ENCODE measurements at regions not wholly inside any gene's neighbourhood (a gene's known extent, or its start where the extent isn't known, plus 50 kb on each side); places are given as distances from the start of the nearest gene placed in this dataset.

DNA sequence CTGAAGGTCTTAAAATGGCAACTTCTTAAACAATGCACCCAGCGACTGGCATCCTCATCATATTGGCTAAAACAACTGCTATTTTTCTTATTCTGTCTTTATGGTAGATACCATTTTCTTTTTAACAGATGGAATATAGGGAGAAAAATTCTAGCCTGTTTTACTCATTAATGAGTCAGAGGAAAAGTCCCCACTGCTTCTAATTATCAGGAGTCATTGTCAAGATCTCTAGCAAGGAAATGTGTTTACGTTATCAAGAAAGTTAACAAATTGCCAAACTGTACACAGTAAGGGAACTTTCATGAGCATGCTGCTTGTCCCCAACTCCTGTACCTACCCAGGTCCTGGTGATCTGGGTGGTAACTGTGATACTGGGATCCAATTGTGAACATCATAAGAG lies 117.7 kb upstream of the KIAA1217 start:
- no peak for DNase-seq (ENCODE audit: low read depth in 4 of 4, low spot score in 3 of 4)

DNA sequence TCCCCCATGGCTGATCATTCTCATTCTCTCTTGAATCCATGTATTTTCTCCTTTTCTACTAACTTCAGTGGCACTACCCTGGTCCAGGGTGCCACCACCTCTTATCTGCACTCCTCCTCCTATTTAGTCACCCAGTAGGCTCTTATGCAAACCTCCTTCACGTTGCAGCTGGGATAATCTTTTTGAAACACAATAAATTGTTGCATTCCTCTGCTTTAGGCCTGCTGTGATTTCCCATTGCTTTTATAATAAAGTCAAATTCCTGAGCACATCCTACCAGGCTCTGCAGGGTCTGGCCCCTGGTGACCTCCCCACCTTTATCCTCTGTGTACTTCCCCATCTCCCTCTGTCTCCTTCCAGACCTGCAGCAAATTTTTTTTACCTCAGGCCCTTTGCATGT lies 112.7 kb upstream of the KIAA1217 start:
- no peak for DNase-seq (ENCODE audit: low read depth in 4 of 4, low spot score in 3 of 4)

DNA sequence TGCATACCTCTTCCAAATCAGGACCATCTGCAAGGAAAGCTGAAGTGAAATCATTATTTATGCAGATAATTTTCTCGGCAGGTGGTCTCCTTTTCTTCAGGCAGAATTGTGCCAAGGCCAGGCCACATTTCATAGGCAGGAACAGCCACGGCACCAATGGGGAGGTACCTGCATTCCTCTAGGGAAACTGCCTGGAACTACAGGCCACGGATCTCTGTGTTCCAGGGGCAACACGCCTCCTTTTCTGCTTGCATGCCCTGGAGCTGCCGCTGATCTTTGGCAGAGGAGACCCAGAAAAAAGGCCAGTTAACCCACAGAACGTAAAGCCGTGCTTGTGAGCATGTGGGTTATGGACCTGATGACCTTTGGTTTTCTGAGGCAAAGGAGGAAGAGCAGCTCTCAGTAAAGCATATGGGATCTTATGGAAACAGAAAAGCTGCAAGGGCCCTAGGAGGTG lies 111.2 kb upstream of the KIAA1217 start:
- DNase-seq (ENCODE audit: low read depth in 4 of 4, low spot score in 3 of 4), result peak in 1 of 4 donors; percentile 47

DNA sequence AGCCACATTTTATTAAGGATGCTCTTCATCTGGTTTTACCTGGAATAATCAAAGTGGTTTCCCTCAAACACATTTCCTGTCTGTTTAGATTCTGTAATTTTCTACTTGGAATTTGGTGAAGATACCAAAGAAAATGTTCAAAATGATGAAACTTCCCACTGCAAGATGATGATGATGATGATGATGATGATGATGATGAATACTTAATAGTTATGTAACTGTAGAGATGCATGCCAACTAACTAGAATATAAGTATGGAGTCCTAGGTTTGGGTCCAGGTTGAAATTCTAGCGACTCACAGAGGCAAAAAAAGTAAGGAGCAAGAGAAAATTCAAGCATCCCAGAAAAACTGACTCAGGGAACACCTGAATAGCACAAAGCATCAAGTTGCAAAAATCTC lies 104.0 kb upstream of the KIAA1217 start:
- DNase-seq (ENCODE audit: low read depth in 4 of 4, low spot score in 3 of 4), result no peak

DNA sequence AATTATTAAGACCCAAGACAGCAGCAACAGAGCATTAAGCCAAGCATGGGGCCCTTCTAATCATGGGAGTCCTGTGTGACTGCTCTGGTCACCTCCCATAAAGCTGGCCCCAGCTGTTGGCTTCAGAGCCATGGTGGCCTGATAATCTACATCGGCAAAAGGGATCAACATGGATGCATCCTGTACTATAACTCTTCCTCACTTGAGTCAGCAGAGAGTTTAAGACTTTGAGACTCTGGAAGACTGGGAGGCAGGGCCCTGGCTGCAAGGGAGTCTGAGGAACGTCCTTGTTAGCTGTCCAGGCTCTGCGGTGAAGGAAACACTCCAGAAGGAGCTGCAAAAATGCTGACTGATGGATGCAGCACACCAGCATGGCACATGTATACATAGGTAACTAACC lies 95.0 kb upstream of the KIAA1217 start:
- no peak for DNase-seq (ENCODE audit: low read depth in 4 of 4, low spot score in 3 of 4)

DNA sequence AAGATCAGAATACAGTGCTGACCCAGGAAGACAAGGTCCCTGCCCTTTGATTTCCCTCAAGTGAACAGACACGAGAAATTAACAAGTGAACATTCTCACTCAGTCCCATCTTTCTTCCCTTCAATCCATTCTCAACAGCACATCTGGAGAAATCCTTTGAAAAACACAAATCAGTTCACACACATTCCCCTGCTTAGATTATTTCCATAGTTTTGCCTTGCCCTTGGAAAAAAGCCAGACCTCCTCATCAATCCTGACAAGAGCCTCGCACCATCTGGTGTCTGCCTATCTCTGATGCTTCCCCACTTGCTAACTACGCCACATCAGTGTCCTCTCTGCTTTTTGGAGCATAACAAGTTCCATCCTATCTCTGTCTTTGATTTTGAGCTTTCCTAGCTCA lies 94.4 kb upstream of the KIAA1217 start:
- DNase-seq (ENCODE audit: low read depth in 4 of 4, low spot score in 3 of 4), result no peak

DNA sequence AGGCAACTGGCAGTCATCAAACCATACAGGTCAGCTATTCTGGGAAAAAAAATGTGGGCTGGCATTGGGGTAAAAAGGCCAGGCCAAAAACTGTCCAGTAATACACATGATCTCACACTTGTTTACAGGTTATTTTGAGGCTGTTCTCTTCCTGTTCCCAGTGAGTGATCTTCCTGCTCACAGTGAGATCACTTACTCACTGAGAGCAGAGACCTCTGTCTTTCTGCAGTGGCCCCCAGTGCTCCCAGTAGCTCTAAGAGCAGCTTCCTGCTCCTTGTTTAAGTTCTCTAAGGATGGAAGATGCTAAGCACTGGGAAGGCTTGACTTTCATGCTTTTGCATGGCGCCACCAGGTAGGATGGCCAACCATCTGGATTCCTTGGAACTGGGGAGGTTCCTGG lies 93.5 kb upstream of the KIAA1217 start:
- no peak for DNase-seq (ENCODE audit: low read depth in 4 of 4, low spot score in 3 of 4)

DNA sequence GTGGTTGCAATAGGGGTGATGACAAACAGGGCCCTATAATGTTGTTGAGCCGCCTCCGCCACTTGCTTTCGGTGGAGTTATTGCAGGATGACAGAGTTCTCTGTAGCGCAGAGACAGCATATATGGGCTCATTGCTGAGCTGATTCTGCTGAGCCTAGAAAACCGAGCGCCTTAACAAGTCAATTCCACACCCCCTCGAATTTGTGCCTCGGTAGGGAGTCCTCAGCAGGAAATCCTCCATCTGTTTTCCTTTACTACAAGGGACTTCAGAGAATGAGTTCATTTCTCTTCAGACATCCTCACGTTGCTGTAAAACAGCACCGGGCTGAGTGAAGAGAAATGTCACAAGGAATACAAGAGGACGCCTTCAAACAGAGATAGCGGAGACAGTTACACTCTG lies 90.7 kb upstream of the KIAA1217 start:
- DNase-seq (ENCODE audit: low read depth in 4 of 4, low spot score in 3 of 4), result peak in 1 of 4 donors; percentile 40

DNA sequence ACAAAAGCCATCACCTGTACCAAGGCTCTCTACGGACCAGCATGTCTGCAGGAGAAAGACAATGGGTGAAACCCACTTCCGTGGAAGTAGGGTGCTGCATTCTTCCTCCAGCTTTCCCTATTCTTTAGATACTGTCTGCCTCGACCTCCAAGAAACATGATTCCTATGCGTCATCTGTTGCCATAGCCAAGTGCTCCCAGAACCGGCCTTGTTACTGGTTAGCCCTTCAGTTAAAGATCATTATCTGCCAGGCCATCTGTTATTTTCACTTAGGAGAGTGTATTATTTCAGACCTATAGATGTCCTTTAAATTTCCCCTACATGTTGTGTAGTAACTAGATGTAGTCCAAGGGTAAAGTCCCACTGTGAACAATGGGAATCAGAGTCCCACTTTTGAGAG lies 89.0 kb upstream of the KIAA1217 start:
- DNase-seq (ENCODE audit: low read depth in 4 of 4, low spot score in 3 of 4), result no peak

DNA sequence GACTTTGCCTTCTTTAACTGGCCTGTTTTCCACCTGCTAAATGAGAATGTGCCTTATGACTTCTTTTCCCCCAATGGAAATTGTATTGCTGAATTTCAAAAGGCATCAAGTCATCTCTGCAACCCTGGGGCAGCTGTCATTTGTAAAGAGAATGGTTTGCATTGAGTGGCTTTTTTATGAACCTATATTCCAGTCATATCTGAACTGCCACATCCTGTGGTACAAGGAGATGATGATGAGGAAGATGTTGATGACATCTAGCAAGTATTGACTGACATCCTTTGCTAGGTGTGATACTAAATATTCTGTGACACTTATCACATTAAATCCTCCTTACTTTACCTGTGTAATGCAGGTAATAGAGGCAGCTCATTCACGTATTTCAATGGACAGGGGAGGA lies 88.3 kb upstream of the KIAA1217 start:
- DNase-seq (ENCODE audit: low read depth in 4 of 4, low spot score in 3 of 4), result no peak

DNA sequence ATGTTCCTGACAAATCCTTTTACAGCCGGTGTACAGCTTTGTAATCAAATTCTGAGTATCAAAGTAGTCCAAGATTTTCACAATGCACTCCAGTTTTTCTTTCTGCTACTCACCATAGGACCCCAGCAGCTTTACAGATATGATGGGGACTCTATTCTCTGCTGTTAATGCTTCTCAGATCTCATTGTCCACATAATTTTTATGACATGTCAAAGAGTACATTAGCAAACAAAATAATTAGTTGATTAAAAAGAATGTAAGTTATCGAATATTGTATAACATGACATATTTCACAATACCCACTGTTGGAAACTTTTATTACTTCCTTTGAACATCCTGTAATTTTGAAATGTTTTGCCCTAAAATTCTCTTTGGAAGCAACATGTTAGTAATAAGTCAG lies 81.4 kb upstream of the KIAA1217 start:
- DNase-seq (ENCODE audit: low read depth in 4 of 4, low spot score in 3 of 4), result no peak

DNA sequence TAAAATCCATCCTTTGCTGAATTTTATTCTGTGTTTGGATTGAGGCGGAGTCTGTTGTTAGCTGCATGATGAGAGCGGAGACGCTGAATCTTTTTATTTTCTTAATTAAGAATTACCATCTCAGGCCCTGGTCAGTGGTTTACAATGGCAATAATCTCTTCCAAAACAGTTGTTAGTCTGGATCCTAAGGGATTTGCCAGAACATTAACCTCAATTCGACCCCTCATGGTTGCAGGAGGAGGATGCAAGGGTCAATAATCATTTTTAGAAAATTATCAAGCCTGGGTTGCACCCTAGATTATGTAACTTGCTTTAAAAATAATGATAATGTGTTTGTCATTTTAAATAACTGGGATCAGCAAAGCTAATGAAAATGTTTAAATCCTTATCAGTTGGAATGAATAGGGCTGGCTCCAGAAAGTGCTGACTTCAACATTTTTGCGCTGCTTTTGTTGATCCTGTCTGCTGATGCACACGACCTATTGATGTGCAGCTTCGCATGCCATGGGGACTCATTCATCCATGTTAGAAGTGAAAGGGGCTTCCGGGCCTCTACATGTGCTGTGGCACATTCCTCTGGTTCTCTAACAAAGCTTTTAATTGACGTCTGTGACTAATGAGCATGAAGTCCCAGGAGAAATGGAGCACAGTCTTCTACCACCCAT lies 80.7 kb upstream of the KIAA1217 start:
- DNase-seq (ENCODE audit: low read depth in 4 of 4, low spot score in 3 of 4), result peak in 3 of 4 donors; percentile 53 to 69 (median 67)

DNA sequence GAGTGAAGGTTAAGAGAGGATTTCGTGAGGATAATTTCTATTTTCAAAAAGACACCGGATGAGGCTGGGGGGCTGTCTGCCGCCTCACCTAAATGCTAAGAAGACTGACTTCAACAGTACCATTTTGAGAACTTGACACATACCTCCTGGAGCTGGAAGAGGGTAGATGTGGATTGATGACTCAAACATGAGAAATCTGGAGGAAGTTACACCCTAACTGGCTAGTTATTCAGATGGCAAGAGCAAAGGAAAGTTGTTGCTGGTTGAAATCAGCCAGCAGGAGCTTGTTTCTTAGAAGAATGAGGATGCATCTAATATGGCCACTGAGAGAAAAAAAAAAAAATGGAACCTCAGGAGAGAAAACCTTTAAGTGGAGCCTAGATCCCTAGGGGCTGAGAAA lies 76.2 kb upstream of the KIAA1217 start:
- DNase-seq (ENCODE audit: low read depth in 4 of 4, low spot score in 3 of 4), result no peak

DNA sequence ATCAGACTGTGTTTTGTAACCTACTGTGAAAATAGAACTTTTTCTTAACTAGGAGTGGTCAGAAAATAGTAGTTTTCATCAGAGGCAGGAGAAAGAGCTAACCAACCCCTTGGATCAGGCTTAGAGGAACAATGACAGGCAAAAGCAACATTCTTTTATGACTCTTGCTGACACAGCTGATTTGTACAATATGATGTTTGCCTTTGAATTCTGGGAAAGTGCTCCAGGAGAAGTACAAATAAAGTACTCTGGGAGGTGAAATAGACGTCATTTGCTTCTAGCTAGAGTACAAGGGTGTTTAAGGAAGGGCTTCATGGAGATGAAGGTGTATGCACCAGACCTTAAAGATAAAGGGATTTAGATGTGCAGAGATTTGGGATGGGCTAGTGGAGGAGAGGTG lies 75.1 kb upstream of the KIAA1217 start:
- no peak for DNase-seq (ENCODE audit: low read depth in 4 of 4, low spot score in 3 of 4)

DNA sequence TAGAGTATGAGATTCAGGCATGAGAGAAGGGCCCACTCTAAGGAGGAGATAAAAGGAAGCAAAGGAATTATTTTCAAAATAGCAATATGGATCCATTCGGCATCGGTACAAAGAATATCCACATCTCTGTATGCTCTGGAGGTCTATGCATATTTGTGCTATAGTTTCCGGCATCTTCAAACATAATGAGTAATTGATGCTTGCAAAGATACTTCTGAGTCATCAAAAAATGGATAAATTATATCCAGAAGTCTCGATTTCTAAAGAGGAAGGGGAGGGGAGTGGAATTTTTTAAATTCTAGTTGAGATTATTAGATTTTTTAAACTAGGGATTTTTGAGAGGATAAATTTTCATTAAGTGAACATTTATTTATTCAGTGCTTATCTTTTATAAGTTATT lies 72.9 kb upstream of the KIAA1217 start:
- DNase-seq (ENCODE audit: low read depth in 4 of 4, low spot score in 3 of 4), result no peak

DNA sequence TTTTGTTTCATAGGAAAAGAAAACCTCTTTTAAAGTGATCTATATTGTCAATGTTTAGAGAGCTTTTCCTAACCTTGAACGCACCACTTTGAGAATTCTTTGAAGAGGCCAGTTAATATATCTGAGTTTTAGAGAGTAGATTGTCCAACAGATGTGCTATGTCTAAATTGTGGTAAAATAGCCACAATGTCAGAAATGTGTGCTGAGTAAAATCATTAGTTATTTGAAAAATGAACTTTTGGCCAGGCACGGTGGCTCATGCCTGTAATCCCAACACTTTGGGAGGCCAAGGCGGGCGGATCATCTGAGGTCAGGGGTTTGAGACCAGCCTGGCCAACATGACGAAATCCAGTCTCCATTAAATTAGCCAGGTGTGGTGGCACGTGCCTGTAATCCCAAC lies 61.6 kb upstream of the KIAA1217 start:
- DNase-seq (ENCODE audit: low read depth in 4 of 4, low spot score in 3 of 4), result no peak

DNA sequence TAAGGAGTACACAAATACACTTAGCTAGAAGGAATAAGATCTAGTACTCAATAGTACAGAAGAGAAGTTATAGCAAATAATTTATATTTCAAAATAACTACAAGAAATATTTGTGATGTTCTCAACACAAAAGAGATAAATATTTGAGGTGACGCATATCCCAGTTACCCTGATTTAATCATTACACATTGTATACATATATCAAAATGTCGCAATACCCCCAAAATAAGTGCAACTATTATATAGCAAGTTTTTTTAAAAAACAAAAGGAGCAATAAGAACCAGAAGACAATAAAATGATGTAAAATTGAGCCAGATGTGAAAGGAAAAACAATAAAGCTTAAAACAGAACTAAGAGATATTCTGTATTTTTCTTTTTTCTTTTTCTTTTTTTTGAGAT lies 59.3 kb upstream of the KIAA1217 start:
- DNase-seq (ENCODE audit: low read depth in 4 of 4, low spot score in 3 of 4), result no peak

DNA sequence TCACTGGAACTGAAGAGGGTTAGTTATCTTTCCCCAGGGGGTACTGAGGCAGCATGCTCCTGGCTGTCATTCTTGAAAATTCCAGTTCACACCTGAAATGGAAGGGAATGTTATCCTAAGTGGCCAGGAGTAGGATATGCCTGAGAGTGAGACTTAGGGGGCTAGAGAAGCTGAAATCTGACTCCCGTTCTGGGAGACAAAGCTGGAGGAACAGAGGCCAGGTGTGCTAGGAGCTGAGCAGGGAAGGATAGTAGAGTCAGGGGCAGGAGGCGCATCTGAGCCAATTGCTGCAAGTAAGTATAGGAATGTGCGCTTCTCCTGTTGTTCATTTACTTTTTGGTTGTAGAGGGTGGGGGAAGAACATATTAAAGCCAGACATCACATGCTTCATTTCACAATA lies 58.1 kb upstream of the KIAA1217 start:
- no peak for DNase-seq (ENCODE audit: low read depth in 4 of 4, low spot score in 3 of 4)

DNA sequence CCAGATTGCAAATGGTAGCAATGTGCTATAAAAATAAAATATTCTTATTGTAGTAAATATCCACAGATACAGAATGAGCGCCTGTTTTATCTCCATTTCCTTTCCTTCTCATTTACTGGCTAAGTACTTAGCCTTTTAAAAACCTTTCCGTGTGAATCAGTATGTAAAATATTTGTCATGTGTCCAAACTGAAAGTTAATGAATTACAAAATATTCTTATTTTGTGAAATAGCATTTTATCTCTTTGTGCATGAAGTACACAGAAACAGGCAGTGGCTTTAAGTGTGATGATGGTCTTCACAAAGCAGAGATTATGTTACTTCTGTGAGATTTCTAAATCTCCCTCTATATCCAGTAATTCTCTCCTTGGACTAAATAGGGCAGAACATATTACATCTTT lies 56.7 kb upstream of the KIAA1217 start:
- DNase-seq (ENCODE audit: low read depth in 4 of 4, low spot score in 3 of 4), result no peak

DNA sequence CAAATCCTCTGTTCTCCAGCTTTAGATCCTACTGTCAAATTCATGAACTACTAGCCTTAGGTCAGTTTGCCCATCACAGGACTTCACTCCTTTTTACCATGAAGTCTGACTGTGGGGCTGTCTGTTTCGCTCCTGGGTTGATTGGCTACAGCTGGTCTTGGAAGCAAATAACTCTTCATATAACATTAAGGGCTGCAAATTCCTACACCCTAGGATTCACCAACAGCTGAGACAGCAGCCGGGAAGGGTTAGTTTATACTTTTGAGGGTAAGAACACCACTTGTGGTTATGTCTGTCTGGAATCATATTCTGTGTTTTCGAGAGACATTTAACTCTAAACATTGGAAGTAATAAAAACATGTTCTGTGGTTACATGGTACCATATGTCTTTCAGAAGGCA lies 55.9 kb upstream of the KIAA1217 start:
- no peak for DNase-seq (ENCODE audit: low read depth in 4 of 4, low spot score in 3 of 4)

DNA sequence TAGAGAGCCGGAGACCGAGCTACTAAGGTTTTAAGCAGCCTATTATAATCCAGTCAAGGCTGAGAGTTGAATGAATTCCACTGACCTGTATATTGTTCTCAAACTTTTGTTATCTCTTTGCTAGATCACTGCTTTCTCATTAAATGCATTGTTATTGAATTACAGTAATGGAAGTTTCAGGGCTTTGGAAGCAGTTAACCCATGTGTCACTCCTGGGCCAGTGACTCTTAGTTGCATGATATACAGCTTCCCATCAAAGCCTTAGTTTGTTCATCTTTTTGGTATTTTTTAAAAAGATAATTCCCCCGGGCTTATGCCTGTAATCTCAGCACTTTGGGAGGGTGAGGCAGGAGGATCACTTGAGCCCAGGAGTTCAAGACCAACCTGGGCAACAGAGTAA lies 55.4 kb upstream of the KIAA1217 start:
- DNase-seq (ENCODE audit: low read depth in 4 of 4, low spot score in 3 of 4), result no peak

DNA sequence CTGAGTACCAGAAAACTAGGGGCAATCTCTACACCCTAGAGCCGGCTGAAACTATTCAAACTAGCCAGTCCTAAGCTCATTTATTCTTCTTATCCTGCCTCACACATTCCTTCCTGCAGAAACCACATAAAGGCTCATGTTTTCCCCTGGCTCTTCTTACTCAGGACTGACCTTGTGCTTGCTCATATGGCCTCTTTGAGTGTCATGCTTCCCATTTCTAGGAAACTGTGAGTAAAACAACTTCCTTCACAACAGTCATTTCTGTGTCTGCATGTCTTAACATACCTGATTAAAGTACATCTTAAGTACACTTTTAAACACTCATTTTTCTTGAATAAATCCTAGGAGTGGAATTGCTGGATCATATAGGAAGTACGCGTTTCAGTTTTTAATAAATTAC lies 52.3 kb upstream of the KIAA1217 start:
- DNase-seq (ENCODE audit: low read depth in 4 of 4, low spot score in 3 of 4), result no peak

DNA sequence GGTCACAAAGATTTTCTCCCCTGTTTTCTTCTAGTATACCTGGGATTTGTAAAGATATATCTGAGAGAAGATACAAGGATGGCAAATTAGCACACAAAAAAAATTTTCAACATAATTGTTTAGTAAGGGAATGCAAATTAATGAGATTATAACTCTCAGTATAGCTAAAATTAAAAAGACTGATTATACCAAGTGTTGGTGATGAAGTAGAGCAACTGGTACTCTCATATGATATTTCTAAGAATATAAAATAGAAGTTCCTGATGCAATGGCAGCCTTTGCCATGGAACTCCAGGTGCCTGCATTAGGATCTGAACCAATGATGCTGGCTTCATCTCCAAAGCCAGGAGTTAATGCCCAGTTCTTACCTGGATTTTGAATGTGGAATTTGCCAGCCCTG lies 51.4 kb upstream of the KIAA1217 start:
- DNase-seq (ENCODE audit: low read depth in 4 of 4, low spot score in 3 of 4), result no peak

Data from right renal pelvis (tissue), 4 donors.